ENCODE measurements at regions not wholly inside any gene's neighbourhood (a gene's known extent, or its start where the extent isn't known, plus 50 kb on each side); places are given as distances from the start of the nearest gene placed in this dataset.

DNA sequence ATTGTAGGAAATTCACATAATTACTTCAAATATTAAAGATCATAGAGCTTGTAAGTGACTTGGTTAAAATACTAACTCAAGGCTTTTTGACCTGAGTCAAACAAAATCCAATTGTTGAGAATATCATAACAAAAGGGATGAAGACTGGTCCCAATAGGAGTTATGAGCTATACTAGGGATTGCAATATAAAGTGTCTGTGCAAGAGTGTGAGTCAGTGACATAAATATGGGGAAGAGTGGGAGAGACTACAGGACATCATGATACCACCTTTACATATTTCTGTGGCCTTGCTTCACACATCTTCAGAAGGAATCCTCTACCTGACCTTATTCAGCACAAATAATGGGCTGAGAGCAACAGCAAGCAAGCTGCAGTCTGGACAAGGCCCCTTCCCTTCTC lies 180.9 kb upstream of the SLC24A2 start:
- TF ChIP-seq, protein P1, sequence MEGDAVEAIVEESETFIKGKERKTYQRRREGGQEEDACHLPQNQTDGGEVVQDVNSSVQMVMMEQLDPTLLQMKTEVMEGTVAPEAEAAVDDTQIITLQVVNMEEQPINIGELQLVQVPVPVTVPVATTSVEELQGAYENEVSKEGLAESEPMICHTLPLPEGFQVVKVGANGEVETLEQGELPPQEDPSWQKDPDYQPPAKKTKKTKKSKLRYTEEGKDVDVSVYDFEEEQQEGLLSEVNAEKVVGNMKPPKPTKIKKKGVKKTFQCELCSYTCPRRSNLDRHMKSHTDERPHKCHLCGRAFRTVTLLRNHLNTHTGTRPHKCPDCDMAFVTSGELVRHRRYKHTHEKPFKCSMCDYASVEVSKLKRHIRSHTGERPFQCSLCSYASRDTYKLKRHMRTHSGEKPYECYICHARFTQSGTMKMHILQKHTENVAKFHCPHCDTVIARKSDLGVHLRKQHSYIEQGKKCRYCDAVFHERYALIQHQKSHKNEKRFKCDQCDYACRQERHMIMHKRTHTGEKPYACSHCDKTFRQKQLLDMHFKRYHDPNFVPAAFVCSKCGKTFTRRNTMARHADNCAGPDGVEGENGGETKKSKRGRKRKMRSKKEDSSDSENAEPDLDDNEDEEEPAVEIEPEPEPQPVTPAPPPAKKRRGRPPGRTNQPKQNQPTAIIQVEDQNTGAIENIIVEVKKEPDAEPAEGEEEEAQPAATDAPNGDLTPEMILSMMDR (IDR thresholded peaks at IDR 0.05; ENCODE audit: unreplicated experiment), result no peak
- ChIA-PET CTCF (interaction anchor here (0.9 kb wide), 1 partner anchor 27 kb away, joined by 4 read pairs; no protein-coding TSS in a partner anchor), POLR2A (no interaction called here)
- no peak overlapping the region for H3K4me3 Mint-ChIP-seq (ENCODE audit: unreplicated experiment)
- H3K27me3 Mint-ChIP-seq (ENCODE audit: insufficient read depth, unreplicated experiment), result no peaks in the 10 kb centered on the region
- intact Hi-C loops (cut with micrococcal nuclease), result no loop called here
- no peaks in the 10 kb centered on the region for H3K36me3 Mint-ChIP-seq (ENCODE audit: insufficient read depth, unreplicated experiment)
- no peak overlapping the region for H3K27ac Mint-ChIP-seq (ENCODE audit: low read depth, unreplicated experiment)
- H3K9me3 Mint-ChIP-seq (ENCODE audit: unreplicated experiment), result peaks cover 5% of the 10 kb centered on the region
- no peaks in the 10 kb centered on the region for H3K4me1 Mint-ChIP-seq (ENCODE audit: insufficient read depth, unreplicated experiment)
- BruUV-seq (replicated peaks), result no TSS peak
- no peak for DNase-seq (ENCODE audit: unreplicated experiment)

DNA sequence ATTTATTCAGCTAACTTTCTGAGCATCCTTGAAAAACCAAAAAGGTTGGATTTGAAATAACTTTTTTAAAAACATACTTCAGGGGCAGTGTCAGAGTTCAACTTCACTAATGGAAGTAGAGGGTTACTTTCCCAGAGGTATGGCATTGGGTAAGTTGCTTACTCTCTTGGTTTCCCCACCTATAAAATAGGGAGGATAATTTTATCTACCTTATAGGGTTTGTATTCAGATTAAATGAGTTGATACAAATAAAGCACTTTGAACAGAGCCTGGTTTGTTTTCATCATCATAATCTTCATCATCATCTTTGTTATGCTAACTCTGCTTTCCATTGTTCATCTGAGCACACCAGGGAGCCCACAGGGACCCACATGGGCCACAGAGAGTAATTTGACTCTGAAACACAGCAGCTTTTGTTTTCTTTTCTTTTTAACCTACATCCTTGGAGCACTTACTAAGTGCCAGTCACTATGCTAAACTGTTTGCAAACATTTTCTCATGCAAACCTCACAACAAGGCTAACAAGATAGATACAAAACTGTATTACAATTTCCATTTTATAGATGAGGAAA lies 179.1 kb upstream of the SLC24A2 start:
- no TSS peak for BruUV-seq (replicated peaks)
- H3K27me3 Mint-ChIP-seq (ENCODE audit: insufficient read depth, unreplicated experiment), result no peaks in the 10 kb centered on the region

DNA sequence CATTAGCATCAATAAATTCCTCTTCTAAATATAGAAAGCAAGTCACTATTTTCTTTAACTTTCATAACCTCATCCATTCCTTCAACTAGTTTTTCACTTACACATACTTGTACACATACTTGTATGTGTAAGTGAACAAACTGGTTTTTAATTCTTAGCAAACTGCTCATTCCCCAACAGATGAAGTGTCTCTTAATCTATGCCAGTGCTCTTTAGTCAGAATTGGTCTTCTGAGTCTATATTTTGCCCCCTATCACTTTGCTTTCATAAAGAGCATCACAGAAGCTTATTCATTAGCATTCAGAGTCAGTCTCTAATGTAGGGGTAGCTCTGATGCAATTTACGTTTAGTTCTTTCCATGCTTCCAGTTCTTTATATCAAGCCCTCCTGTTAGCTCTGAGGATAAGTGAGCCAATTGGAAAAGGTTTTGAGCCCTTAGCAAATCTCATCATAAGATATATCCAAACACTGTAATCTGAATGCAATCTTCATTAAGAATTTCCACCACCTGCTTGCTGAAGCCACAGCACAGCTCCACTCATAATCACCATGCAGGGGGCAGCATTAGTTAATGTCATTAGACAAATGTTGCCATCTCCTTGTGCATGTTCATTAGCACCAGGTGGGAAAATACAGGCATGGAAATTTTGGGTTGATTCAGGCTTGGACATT lies 178.5 kb upstream of the SLC24A2 start:
- H3K4me3 Mint-ChIP-seq (ENCODE audit: unreplicated experiment), result no peak overlapping the region

More for the DNA sequence above, 179.1 kb upstream of the SLC24A2 start:
- H3K4me3 Mint-ChIP-seq (ENCODE audit: unreplicated experiment), result no peak overlapping the region
- H3K9me3 Mint-ChIP-seq (ENCODE audit: unreplicated experiment), result peaks cover 7% of the 10 kb centered on the region
- CTCF ChIA-PET, result interaction anchor here (0.9 kb wide), 1 partner anchor 21 kb away, joined by 4 read pairs; no protein-coding TSS in a partner anchor
- TF ChIP-seq, protein P1 (IDR thresholded peaks at IDR 0.05; ENCODE audit: unreplicated experiment), result no peak
- intact Hi-C loops (cut with micrococcal nuclease), result no loop called here
- H3K36me3 Mint-ChIP-seq (ENCODE audit: insufficient read depth, unreplicated experiment), result no peaks in the 10 kb centered on the region
- no peak overlapping the region for H3K27ac Mint-ChIP-seq (ENCODE audit: low read depth, unreplicated experiment)
- POLR2A ChIA-PET, result no interaction called here
- H3K4me1 Mint-ChIP-seq (ENCODE audit: insufficient read depth, unreplicated experiment), result no peaks in the 10 kb centered on the region
- DNase-seq (ENCODE audit: unreplicated experiment), result no peak

DNA sequence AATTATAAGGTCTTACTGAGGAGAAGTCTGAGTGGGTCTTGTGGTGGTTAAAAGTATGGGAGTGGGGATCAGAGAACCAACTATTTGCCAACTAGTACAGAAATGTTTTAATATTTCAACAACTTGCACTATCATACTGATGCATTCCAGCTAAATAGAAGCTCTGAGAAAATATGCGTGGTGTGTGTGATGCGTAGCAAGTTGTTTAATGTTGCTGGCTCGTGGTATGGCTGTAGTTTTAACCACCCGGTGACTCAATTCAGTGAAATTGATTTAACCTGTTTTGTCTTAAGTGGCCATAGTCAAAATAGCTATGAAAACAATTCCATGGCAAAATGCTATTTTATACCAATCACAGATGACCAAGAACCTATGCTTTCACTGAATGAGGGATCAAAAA lies 176.5 kb upstream of the SLC24A2 start:
- ChIA-PET CTCF (interaction anchor here (0.6 to 1.8 kb wide), 2 partner anchors 19 to 94 kb away, joined by 3 to 5 read pairs; no protein-coding TSS in a partner anchor), POLR2A (no interaction called here)
- intact Hi-C loops (cut with micrococcal nuclease), result no loop called here
- H3K4me1 Mint-ChIP-seq (ENCODE audit: insufficient read depth, unreplicated experiment), result no peaks in the 10 kb centered on the region
- H3K27me3 Mint-ChIP-seq (ENCODE audit: insufficient read depth, unreplicated experiment), result no peaks in the 10 kb centered on the region
- no TSS peak for BruUV-seq (replicated peaks)
- no peaks in the 10 kb centered on the region for H3K36me3 Mint-ChIP-seq (ENCODE audit: insufficient read depth, unreplicated experiment)
- TF ChIP-seq, protein P1 (IDR thresholded peaks at IDR 0.05; ENCODE audit: unreplicated experiment), result no peak
- peaks cover 21% of the 10 kb centered on the region for H3K9me3 Mint-ChIP-seq (ENCODE audit: unreplicated experiment)
- no peak overlapping the region for H3K4me3 Mint-ChIP-seq (ENCODE audit: unreplicated experiment)
- DNase-seq (ENCODE audit: unreplicated experiment), result no peak
- H3K27ac Mint-ChIP-seq (ENCODE audit: low read depth, unreplicated experiment), result no peak overlapping the region

More for the DNA sequence above, 178.5 kb upstream of the SLC24A2 start:
- ChIA-PET CTCF (interaction anchor here (1.8 kb wide), 1 partner anchor 21 kb away, joined by 5 read pairs; no protein-coding TSS in a partner anchor), POLR2A (no interaction called here)
- H3K27me3 Mint-ChIP-seq (ENCODE audit: insufficient read depth, unreplicated experiment), result no peaks in the 10 kb centered on the region
- intact Hi-C loops (cut with micrococcal nuclease), result no loop called here
- no peaks in the 10 kb centered on the region for H3K36me3 Mint-ChIP-seq (ENCODE audit: insufficient read depth, unreplicated experiment)
- no peak overlapping the region for H3K27ac Mint-ChIP-seq (ENCODE audit: low read depth, unreplicated experiment)
- no peaks in the 10 kb centered on the region for H3K4me1 Mint-ChIP-seq (ENCODE audit: insufficient read depth, unreplicated experiment)
- no peak for DNase-seq (ENCODE audit: unreplicated experiment)
- TF ChIP-seq, protein P1 (IDR thresholded peaks at IDR 0.05; ENCODE audit: unreplicated experiment), result no peak
- peaks cover 7% of the 10 kb centered on the region for H3K9me3 Mint-ChIP-seq (ENCODE audit: unreplicated experiment)
- no TSS peak for BruUV-seq (replicated peaks)

Data from MCF 10A (cell line).